GM19328 (cell line): ENCODE measurements at regions not wholly inside any gene's neighbourhood (a gene's known extent, or its start where the extent isn't known, plus 50 kb on each side); places are given as distances from the start of the nearest gene placed in this dataset.
A peak's percentile ranks its signal among the peaks of the same experiment; 100 is the strongest.

Source experiments
- ATAC-seq: cut with Tn5 transposase; IDR thresholded peaks from one replicate; pipeline ENCODE4 v1.9.1; 2021; ENCODE audit warnings: mild to moderate bottlenecking, moderate library complexity; ENCODE audit not compliant: unreplicated experiment

- no peak for ATAC-seq
Measured at GRCh38 chr1:198902655-198903054, 263.8 kb downstream of the PTPRC start.

DNA sequence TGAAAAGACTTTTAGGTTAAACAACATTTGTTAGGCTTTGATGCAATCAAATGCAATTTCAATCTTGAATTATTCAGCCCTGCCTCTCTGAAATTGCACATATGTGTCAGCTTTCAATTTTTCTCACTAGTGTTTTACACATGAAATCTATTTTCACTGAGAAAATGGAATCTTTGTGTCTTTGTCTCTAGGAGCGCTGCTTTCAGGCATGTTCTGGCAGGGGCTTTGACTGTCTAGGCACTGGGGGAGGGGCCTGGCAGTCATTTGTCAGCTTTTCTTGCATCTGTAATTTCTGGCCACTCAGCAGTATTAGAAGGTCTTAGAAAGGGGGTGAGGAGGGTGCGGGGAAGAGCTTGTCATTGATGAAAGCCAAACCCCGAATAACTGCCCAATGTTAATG is 264.4 kb downstream of the PTPRC start:
- no peak for ATAC-seq

DNA sequence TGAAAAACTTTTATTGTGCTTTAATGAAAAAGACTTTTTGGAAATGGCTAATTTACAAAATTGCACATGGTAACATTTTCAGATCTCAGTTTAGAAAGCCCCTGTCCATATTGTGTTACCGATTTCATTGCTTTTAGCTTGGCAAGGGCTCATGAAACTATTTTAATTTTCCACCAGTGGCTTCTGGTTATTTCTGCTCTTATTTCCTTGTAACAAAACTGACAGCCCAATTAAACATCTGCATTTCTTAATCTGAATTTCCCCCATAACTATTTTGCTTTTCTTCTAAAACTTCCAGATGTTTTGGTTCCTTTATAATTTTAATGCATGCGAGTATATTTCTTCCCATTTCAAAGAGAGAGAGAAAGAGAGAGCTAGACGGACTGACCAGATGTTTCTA is 264.8 kb downstream of the PTPRC start:
- ATAC-seq, result no peak

- no peak for ATAC-seq
Measured at GRCh38 chr1:198904321-198904720, 265.5 kb downstream of the PTPRC start.

DNA sequence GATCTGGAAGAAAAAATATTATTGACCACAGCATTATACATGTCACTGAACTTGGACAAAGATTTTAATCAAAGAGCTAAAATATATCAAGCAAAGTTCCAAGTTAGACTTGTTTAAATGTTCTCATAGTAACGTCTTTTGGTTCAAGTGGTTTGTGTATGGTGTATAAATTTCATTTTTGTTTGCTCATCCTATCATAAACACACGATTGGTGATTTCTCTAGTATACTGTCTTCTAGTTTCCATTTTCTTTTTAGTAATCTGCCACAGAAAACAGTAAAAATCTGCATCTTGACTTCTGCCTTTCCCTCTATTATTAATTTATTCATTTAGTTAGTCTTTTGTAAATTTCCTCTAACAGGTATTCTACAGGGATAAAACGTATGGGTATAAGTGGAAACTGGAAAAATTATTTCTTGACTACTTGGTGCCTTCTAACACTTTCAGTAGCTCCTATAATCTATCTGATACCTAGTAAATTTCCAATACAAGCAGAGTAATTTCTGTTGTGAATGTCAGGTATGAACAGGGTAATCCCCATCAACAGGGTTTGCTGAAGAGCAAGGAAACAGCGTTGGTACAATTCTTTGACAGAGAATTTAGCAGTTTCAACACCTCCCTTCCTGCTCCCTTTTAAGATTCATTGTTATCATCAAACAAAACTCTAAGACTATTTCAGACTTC is 268.0 kb downstream of the PTPRC start:
- no peak for ATAC-seq

GRCh38 chr1:198907423-198907746 is 268.5 kb downstream of the PTPRC start:
- ATAC-seq, result no peak

DNA sequence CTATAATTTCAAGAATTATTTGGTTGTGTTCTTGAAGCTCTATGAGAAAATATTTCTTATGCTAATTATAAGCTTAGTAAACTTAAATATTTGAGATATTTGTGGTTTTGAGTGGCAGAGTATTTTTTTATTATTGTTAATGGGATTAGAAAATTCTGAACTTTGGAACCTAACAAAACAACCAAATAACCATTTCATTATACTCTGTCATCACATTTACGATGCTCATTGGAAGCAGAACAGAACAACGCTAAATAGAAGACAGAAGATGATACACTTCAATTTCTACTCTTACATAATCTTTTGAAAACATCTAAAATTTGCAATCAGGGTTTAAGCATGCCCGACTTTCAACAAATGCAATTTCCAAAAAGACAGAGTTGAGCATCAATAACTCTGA is 270.2 kb downstream of the PTPRC start:
- ATAC-seq, result no peak

DNA sequence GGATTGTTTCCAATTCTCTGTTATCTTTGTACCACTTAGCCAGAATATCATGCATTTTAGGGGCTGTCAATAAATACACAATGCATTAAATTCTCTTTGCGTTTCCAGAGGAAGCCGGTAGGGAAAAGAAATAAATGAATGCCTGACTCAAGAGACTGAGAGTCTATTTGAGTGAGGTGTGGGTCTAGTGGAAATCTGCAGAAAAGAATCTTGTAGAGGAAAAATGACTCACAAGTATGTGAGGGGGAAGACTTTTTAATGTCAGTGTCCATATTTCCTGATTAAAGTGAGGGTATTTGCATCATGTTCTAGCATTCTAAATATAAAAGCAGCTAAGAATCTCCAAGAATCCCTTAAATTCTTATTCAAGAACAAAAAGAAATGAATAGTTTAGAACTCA is 271.1 kb downstream of the PTPRC start:
- ATAC-seq, result no peak

DNA sequence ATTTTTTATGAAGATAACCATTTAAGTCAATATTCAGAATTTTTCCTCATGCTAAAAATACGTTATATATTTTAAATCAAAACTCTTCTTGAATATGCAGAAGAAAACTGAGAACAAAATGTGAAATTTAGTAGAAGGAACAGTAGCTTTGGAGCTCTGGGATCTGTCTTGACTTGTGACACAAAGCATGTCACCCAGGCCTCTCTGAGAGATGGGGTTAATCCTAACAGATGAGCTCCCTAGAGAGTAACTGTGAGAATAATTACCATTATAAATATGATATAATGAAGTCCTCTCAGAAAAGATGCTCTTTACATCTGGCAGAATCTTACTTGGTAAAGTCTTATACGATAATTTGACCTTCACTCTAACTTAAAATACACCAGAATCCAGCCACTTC is 272.0 kb downstream of the PTPRC start:
- no peak for ATAC-seq

GRCh38 chr1:198912046-198912445 is 273.2 kb downstream of the PTPRC start:
- ATAC-seq, result no peak

- ATAC-seq, result no peak
Measured at GRCh38 chr1:198913667-198914066, 274.8 kb downstream of the PTPRC start.

- no peak for ATAC-seq
Measured at GRCh38 chr1:198915327-198916231, 276.7 kb downstream of the PTPRC start.

- ATAC-seq, result no peak
Measured at GRCh38 chr1:198917226-198917625, 278.4 kb downstream of the PTPRC start.

DNA sequence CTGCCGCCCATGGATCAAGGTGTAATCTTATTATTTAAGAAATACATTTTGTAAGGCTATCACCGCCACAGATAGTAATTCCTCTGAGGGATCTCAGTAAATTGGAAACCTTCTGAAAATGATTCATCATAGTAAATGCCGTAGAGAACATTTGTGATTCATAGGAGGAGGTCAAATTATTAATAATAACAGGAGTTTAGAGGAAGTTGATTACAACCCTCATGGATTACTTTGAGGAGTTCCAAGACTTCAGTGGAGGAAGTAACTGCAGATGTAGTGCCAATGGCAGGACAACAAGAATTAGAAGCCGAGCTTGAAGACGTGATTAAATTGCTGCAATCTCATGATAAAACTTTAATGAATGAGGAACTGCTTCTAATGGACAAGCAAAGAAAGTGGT is 280.1 kb downstream of the PTPRC start:
- ATAC-seq, result no peak

DNA sequence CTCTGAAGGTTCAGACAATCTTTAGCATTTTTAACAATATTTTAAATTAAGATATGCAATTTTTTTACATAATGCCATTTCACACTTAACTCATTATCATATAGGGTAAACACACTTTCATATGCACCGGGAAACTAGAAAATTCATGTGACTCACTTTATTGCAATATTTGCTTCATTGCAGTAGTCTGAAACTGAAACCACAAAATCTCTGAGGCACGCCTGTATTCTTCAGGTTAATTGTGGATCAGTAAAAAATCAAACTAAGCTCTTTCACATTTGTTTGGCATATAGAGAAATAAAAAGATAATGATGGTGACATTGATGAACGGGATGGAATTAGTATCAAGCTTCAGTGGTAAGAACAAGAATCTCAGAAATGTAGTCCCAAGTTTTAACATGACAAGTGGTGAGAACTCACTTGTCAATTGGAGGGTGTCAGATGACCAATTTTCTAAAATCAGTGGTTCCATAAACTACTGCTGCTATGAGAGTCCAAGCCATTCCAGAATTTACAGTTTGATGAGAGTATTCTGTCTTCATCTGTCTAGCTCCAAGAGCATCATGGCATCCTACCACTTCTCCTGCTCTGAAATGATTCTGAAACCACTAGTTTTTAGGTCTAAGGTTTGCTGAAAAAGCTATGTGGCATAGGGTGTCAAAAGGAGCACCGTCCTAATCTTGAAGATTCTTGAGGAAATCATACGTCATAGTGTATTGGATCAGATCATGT is 281.0 kb downstream of the PTPRC start:
- peak; percentile 42 for ATAC-seq

- ATAC-seq, result peak; percentile 53
Measured at GRCh38 chr1:198922638-198923430, 284.0 kb downstream of the PTPRC start.

DNA sequence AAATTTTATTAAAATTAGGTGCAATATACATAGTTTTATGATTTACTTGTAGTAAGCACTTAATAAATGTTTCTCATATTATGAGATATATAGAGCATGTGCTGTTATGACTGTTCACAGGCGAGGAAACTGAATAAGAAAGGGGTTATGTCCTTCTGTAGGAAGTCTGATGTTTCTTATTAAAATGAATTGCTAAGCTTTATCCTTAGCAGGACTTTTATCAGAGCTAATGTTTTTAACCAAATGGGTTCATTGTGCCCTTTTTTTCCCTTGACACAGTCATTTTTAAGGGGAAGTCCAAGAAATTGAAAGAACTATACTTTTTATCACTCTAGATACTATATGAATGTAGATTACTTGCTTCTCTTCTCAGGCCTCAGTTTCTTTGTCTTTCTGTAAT is 285.2 kb downstream of the PTPRC start:
- no peak for ATAC-seq

GRCh38 chr1:198925567-198925966 is 286.7 kb downstream of the PTPRC start:
- ATAC-seq, result no peak

GRCh38 chr1:198927129-198927528 is 288.3 kb downstream of the PTPRC start:
- ATAC-seq, result no peak

DNA sequence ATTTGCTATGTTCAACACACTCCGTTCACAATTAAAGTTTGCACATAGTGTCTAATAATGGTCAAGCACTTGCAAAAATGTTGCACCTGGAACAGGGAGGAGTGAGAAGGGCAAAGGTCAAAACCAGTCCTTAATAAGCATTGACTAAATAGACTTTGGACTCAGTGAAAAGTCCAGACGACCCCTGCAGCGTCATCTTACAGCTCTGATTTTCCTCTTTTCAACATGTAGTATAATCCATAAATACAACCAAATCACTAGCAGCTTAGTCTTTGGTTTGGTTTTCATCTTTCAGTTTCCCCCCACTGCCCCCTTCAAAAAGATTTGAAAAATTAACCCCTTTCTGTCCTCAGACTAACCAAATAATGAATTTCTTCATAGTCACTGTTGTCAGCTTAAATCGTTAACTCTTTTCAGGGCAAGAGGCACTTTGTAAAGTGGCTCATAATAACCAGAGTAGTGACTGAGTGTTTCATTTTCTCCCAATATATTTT is 290.3 kb downstream of the PTPRC start:
- no peak for ATAC-seq
